Fibroblast of mammary gland (primary cell): ENCODE measurements at regions not wholly inside any gene's neighbourhood (a gene's known extent, or its start where the extent isn't known, plus 50 kb on each side); places are given as distances from the start of the nearest gene placed in this dataset.
A peak's percentile ranks its signal among the peaks of the same experiment; 100 is the strongest.

Experiments used
- DNase-seq: peaks from one replicate; pipeline ENCODE4 v3.0.0-alpha.2; 2010; ENCODE audit warnings: low read depth
- H3K4me3 ChIP-seq: 2 replicates; pipeline ENCODE4 v1.5.1; 2011; ENCODE audit warnings: low read depth, mild to moderate bottlenecking, low read length, moderate library complexity; ENCODE audit not compliant: control insufficient read depth
- TF ChIP-seq, protein P1 (sequence below): conservative IDR thresholded peaks from 2 replicates; pipeline ENCODE4 v1.5.1; 2011; ENCODE audit warnings: low read depth, low read length, inconsistent platforms; ENCODE audit not compliant: control insufficient read depth, insufficient read depth

GRCh38 chr1:56148326-56149193 is 430.8 kb downstream of the PLPP3 start:
- TF ChIP-seq, protein P1, sequence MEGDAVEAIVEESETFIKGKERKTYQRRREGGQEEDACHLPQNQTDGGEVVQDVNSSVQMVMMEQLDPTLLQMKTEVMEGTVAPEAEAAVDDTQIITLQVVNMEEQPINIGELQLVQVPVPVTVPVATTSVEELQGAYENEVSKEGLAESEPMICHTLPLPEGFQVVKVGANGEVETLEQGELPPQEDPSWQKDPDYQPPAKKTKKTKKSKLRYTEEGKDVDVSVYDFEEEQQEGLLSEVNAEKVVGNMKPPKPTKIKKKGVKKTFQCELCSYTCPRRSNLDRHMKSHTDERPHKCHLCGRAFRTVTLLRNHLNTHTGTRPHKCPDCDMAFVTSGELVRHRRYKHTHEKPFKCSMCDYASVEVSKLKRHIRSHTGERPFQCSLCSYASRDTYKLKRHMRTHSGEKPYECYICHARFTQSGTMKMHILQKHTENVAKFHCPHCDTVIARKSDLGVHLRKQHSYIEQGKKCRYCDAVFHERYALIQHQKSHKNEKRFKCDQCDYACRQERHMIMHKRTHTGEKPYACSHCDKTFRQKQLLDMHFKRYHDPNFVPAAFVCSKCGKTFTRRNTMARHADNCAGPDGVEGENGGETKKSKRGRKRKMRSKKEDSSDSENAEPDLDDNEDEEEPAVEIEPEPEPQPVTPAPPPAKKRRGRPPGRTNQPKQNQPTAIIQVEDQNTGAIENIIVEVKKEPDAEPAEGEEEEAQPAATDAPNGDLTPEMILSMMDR: peak; percentile 17
- DNase-seq: no peak
- no peak overlapping the region for H3K4me3 ChIP-seq

DNA sequence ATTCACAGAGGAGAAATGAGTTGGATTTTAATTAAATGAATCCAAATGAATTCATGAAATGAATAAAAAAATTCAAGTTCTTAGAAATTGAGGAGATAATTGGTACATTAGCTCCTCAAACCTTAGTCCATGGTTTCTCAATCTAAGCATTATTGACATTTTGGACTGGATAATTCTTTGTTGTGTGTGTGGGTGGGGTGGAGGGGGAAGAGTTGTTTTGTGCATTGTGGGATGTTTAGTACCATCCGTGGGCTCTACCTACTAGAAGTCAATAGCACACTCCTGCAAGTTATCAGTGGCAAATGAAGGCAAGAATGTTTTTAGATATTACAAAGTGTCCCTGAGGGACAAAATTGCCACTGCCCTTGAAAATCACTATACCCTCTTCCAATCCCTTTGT is 431.9 kb downstream of the PLPP3 start:
- no peak overlapping the region for H3K4me3 ChIP-seq
- TF ChIP-seq, protein P1: no peak

GRCh38 chr1:56147034-56147433 is 432.3 kb downstream of the PLPP3 start:
- DNase-seq: no peak
- H3K4me3 ChIP-seq: no peak overlapping the region
- TF ChIP-seq, protein P1: no peak

More for the DNA sequence above, 431.9 kb downstream of the PLPP3 start:
- no peak for DNase-seq

- no peak overlapping the region for H3K4me3 ChIP-seq
- peak; percentile 94 for DNase-seq
- TF ChIP-seq, protein P1: no peak
Measured at GRCh38 chr1:56146449-56146848, 432.9 kb downstream of the PLPP3 start.

- H3K4me3 ChIP-seq: no peak overlapping the region
- TF ChIP-seq, protein P1: no peak
- DNase-seq: no peak
Measured at GRCh38 chr1:56145581-56145980, 433.8 kb downstream of the PLPP3 start.

DNA sequence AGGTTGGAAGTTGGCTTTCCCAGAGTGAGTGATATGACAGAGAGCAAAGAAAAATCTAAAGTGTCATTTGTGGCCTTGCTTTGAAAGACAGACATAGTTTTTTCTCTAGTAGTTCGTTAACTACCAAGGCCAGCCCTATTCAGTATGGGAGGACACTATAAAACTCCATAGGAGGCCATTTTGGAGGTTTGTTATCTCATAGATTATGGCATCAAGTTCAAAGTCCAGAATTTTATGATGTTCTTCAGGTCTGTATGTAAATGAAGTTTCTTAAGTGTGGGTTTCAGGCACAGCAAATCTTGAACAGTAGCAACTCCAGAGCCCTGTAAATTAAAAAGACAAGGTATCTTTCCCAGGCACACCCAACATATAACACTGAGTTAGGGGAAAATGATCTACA is 437.1 kb downstream of the PLPP3 start:
- no peak for DNase-seq
- no peak overlapping the region for H3K4me3 ChIP-seq
- TF ChIP-seq, protein P1: no peak
